DOHH2 (cell line): ENCODE measurements at regions not wholly inside any gene's neighbourhood (a gene's known extent, or its start where the extent isn't known, plus 50 kb on each side); places are given as distances from the start of the nearest gene placed in this dataset.

Source experiments
- H3F3A ChIP-seq: fragments of 200-600 bp; sonication (generic), shearing (Covaris generic); 2 replicates; pipeline ENCODE4 v1.6.0; 2016; ENCODE audit warnings: antibody characterized with exemption, mild to moderate bottlenecking; ENCODE audit not compliant: control insufficient read depth, insufficient read depth
- H3K27ac ChIP-seq: fragments of 200-600 bp; sonication (generic); 2 replicates; pipeline ENCODE4 v1.5.1; 2014; ENCODE audit warnings: low read depth, mild to moderate bottlenecking, low read length, moderate library complexity
- H3K27me3 ChIP-seq: fragments of 200-600 bp; sonication (generic); 2 replicates; pipeline ENCODE4 v1.6.1; 2014; ENCODE audit warnings: mild to moderate bottlenecking, low read length, mixed read lengths; ENCODE audit not compliant: control insufficient read depth
- H3K36me3 ChIP-seq: fragments of 200-600 bp; sonication (generic); 2 replicates; pipeline ENCODE4 v1.6.1; 2014; ENCODE audit warnings: mild to moderate bottlenecking, low read length, moderate library complexity, mixed read lengths; ENCODE audit not compliant: control insufficient read depth
- H3K4me1 ChIP-seq: fragments of 200-600 bp; sonication (generic); 2 replicates; pipeline ENCODE4 v1.6.1; 2014; ENCODE audit warnings: mild to moderate bottlenecking, low read length, mixed read lengths; ENCODE audit not compliant: control insufficient read depth
- H3K4me2 ChIP-seq: fragments of 200-600 bp; sonication (generic); 2 replicates; pipeline ENCODE4 v1.6.0; 2014; ENCODE audit warnings: mild to moderate bottlenecking, low read length, moderate library complexity
- H3K4me3 ChIP-seq: fragments of 200-600 bp; sonication (generic); 2 replicates; pipeline ENCODE4 v1.5.1; 2014; ENCODE audit warnings: mild to moderate bottlenecking, low read length, mixed read lengths
- H3K79me2 ChIP-seq: fragments of 200-600 bp; sonication (generic); 2 replicates; pipeline ENCODE4 v1.6.1; 2014; ENCODE audit warnings: mild to moderate bottlenecking, low read length, mixed read lengths; ENCODE audit not compliant: control insufficient read depth
- H3K9me2 ChIP-seq: fragments of 200-600 bp; sonication (generic); replicated peaks from 2 replicates; pipeline ENCODE4 v1.6.1; 2014; ENCODE audit warnings: mild to moderate bottlenecking, low read length, mixed read lengths; ENCODE audit not compliant: control insufficient read depth
- H3K9me3 ChIP-seq: fragments of 200-600 bp; sonication (generic); 2 replicates; pipeline ENCODE4 v1.6.1; 2014; ENCODE audit warnings: antibody characterized with exemption, low read length, mixed read lengths; ENCODE audit not compliant: control insufficient read depth, insufficient read depth
- H4K20me1 ChIP-seq: fragments of 200-600 bp; sonication (generic); 2 replicates; pipeline ENCODE4 v1.6.0; 2014; ENCODE audit warnings: low read depth, mild to moderate bottlenecking, antibody characterized with exemption, low read length, moderate library complexity; ENCODE audit not compliant: control insufficient read depth, insufficient read depth
- EZH2phosphoT487 ChIP-seq: fragments of 200-600 bp; sonication (generic); IDR thresholded peaks from 2 replicates; pipeline ENCODE4 v1.6.1; 2017; ENCODE audit warnings: borderline replicate concordance, mild to moderate bottlenecking, antibody characterized with exemption, low read length, moderate library complexity, mixed read lengths
- TF ChIP-seq, protein P1 (sequence below): fragments of 200-600 bp; sonication (generic); IDR thresholded peaks from one replicate; pipeline ENCODE4 v1.5.1; 2014; ENCODE audit warnings: antibody characterized with exemption, mild to moderate bottlenecking, low read depth, low read length; ENCODE audit not compliant: poor library complexity, severe bottlenecking

DNA sequence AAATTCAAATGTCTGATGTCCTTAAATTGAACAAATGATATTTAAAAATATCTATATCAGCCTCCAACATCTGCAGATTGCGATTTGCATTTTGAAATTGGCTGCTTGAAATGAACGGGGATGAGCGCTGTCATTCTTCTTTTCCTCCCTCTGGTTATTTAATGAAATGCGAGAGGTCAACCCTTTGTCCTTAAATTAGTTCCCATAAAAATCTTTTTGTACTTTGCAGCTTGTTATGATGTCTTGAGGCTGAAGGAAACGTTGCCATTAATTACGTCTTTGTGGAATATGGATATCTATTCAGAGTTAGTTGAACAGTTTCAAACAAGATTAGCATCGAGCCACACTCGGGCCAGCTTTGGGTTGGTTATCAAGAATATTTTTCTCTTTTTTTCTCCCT lies 140.0 kb downstream of the LINC00237 start:
- Histone ChIP-seq H3K4me2 (no peak overlapping the region), H3K9me3 (no peaks in the 10 kb centered on the region), H3K36me3 (no peaks in the 10 kb centered on the region), H3K9me2 (no peaks in the 10 kb centered on the region), H4K20me1 (no peaks in the 10 kb centered on the region), H3K4me3 (no peak overlapping the region), H3K4me1 (no peaks in the 10 kb centered on the region), H3F3A (no peaks in the 10 kb centered on the region), H3K79me2 (no peaks in the 10 kb centered on the region), H3K27ac (no peak overlapping the region), H3K27me3 (no peaks in the 10 kb centered on the region)
- no peak for TF ChIP-seq EZH2phosphoT487

DNA sequence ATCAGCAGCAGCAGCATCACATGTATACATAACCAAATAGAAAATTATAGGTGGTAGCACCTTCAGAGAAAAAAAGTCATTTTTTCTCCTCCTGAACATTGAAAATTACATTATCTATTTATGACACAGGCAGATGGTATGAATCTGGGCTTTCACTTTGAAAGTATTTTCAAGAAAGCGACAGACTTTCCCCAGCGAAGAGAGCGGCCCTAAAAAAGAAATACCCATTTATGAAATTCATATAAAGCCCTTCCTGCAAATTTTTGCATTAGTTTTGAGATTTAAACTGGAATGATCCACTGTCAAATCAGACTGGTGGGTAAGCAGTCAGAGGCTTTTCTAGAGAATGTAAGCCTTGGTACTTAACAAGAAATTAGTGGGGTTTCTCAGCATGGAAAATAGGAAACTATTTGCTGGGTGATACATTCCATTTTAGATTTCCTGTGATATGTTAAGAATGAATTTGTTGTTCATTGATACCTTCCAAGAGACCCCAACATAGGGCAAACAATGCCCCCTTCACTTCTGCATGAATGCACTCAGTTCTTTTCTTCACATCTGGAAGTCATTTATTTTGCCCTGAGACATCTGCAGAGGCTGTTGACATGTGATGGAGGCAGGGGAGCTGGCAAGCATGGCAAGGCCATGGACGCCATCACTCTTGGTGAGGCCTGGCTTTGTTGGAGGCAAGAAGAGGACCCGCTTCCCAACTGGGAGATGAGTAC lies 147.0 kb downstream of the LINC00237 start:
- no peak for TF ChIP-seq EZH2phosphoT487
- TF ChIP-seq, protein P1, sequence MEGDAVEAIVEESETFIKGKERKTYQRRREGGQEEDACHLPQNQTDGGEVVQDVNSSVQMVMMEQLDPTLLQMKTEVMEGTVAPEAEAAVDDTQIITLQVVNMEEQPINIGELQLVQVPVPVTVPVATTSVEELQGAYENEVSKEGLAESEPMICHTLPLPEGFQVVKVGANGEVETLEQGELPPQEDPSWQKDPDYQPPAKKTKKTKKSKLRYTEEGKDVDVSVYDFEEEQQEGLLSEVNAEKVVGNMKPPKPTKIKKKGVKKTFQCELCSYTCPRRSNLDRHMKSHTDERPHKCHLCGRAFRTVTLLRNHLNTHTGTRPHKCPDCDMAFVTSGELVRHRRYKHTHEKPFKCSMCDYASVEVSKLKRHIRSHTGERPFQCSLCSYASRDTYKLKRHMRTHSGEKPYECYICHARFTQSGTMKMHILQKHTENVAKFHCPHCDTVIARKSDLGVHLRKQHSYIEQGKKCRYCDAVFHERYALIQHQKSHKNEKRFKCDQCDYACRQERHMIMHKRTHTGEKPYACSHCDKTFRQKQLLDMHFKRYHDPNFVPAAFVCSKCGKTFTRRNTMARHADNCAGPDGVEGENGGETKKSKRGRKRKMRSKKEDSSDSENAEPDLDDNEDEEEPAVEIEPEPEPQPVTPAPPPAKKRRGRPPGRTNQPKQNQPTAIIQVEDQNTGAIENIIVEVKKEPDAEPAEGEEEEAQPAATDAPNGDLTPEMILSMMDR = no peak
- Histone ChIP-seq H3K79me2 (no peaks in the 10 kb centered on the region), H3K36me3 (no peaks in the 10 kb centered on the region), H3F3A (no peaks in the 10 kb centered on the region), H3K27ac (no peak overlapping the region), H3K4me3 (no peak overlapping the region), H3K27me3 (no peaks in the 10 kb centered on the region), H3K4me2 (no peak overlapping the region), H4K20me1 (no peaks in the 10 kb centered on the region), H3K9me3 (no peaks in the 10 kb centered on the region), H3K9me2 (no peaks in the 10 kb centered on the region), H3K4me1 (no peaks in the 10 kb centered on the region)

DNA sequence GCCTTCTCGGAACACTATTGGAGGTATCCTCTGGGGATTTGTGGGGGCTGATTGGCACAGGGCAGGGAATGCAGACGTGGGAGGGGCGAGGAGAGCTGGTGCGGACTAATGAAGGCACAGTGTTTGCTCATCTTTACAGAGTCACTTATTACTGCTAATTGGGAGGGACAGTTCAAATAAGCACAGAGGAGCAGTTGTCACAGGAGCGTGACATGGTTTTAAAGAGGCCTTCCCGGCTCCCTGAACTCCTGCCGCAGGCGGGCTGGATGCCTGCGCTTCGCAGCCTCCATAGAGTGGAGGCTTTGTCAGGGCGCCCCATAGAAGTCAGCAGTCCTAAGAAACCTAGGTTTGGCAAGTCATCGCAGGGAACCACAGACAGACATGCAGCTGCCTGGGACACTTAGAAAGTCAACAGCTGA lies 149.6 kb downstream of the LINC00237 start:
- no peak overlapping the region for H3K4me2 ChIP-seq
- H3K27ac ChIP-seq = no peak overlapping the region
- H3K4me3 ChIP-seq = no peak overlapping the region
- TF ChIP-seq, protein P1 = no peak
- no peak for TF ChIP-seq EZH2phosphoT487
- H3K27me3 ChIP-seq = no peaks in the 10 kb centered on the region
- H3K36me3 ChIP-seq = no peaks in the 10 kb centered on the region
- no peaks in the 10 kb centered on the region for H4K20me1 ChIP-seq
- H3K4me1 ChIP-seq = no peaks in the 10 kb centered on the region
- H3K9me2 ChIP-seq = no peaks in the 10 kb centered on the region
- no peaks in the 10 kb centered on the region for H3K9me3 ChIP-seq
- no peaks in the 10 kb centered on the region for H3F3A ChIP-seq
- no peaks in the 10 kb centered on the region for H3K79me2 ChIP-seq

DNA sequence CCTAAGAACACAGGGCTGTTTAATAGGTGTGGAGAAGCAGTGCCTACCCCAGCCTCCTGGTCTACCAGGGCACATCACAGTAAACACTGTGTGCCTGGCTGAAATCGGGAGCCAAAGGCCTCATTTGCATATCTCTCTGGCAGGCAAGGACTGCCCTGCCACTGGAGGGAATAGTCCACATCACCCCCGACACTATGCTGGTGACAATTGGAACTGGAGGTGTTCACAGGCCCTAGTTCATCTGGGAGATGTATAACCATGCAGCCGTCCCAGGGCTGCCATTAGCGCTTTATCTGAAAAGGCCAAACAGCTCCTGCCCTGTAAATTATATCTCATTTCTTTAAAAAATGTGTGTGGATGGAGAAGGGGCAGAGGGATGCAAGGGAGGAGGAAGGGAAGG lies 150.3 kb downstream of the LINC00237 start:
- TF ChIP-seq, protein P1 = no peak
- TF ChIP-seq EZH2phosphoT487 = no peak
- Histone ChIP-seq H3K9me3 (no peaks in the 10 kb centered on the region), H3F3A (no peaks in the 10 kb centered on the region)

More for the DNA sequence above, 150.3 kb downstream of the LINC00237 start:
- H3K4me3 ChIP-seq = no peak overlapping the region
- H3K27me3 ChIP-seq = no peaks in the 10 kb centered on the region
- H3K4me1 ChIP-seq = no peaks in the 10 kb centered on the region
- no peaks in the 10 kb centered on the region for H3K36me3 ChIP-seq
- H3K79me2 ChIP-seq = no peaks in the 10 kb centered on the region
- H3K9me2 ChIP-seq = no peaks in the 10 kb centered on the region
- no peak overlapping the region for H3K27ac ChIP-seq
- H4K20me1 ChIP-seq = no peaks in the 10 kb centered on the region
- no peak overlapping the region for H3K4me2 ChIP-seq
